H9 (cell line): ENCODE measurements at regions not wholly inside any gene's neighbourhood (a gene's known extent, or its start where the extent isn't known, plus 50 kb on each side); places are given as distances from the start of the nearest gene placed in this dataset.

ENCODE experiments used
- DNase-seq: peaks from one replicate; pipeline ENCODE4 v3.0.0-alpha.2; 2017
- H2AFZ ChIP-seq: one replicate; pipeline ENCODE4 v1.6.1; 2013; ENCODE audit warnings: mild to moderate bottlenecking, low read length, control low read depth, moderate library complexity
- H2AK5ac ChIP-seq: 2 replicates; pipeline ENCODE4 v1.6.1; 2013; ENCODE audit warnings: low read length, control low read depth, mixed read lengths; ENCODE audit not compliant: insufficient read length
- H2BK120ac ChIP-seq: one replicate; pipeline ENCODE4 v1.6.1; 2013; ENCODE audit warnings: low read depth, mild to moderate bottlenecking, low read length, control low read depth, inconsistent platforms; ENCODE audit not compliant: poor library complexity, severe bottlenecking
- H2BK12ac ChIP-seq: 2 replicates; pipeline ENCODE4 v1.6.1; 2013; ENCODE audit warnings: low read length, control low read depth, mixed read lengths, low read depth; ENCODE audit not compliant: insufficient read length
- H2BK15ac ChIP-seq: 2 replicates; pipeline ENCODE4 v1.6.1; 2013; ENCODE audit warnings: low read depth, low read length, control low read depth
- H2BK20ac ChIP-seq: one replicate; pipeline ENCODE4 v1.6.1; 2013; ENCODE audit warnings: low read depth, mild to moderate bottlenecking, low read length, control low read depth, inconsistent platforms; ENCODE audit not compliant: poor library complexity, severe bottlenecking
- H2BK5ac ChIP-seq: 2 replicates; pipeline ENCODE4 v1.6.1; 2013; ENCODE audit warnings: low read length, control low read depth, mixed read lengths; ENCODE audit not compliant: insufficient read length
- H3K14ac ChIP-seq: 2 replicates; pipeline ENCODE4 v1.6.1; 2013; ENCODE audit warnings: low read length, control low read depth; ENCODE audit not compliant: insufficient read depth
- H3K18ac ChIP-seq: 2 replicates; pipeline ENCODE4 v1.6.1; 2013; ENCODE audit warnings: low read depth, mild to moderate bottlenecking, mixed read lengths, low read length, control low read depth; ENCODE audit not compliant: insufficient read length
- H3K23ac ChIP-seq: 2 replicates; pipeline ENCODE4 v1.6.1; 2013; ENCODE audit warnings: low read length, control low read depth, mixed read lengths, low read depth; ENCODE audit not compliant: insufficient read length
- H3K23me2 ChIP-seq: 2 replicates; pipeline ENCODE4 v1.6.1; 2013; ENCODE audit warnings: low read depth, mild to moderate bottlenecking, mixed read lengths, low read length, control low read depth; ENCODE audit not compliant: insufficient read length, poor library complexity, severe bottlenecking
- H3K27ac ChIP-seq: 2 replicates; pipeline ENCODE4 v1.5.1; 2013; ENCODE audit warnings: low read length, control low read depth, mixed read lengths, low read depth; ENCODE audit not compliant: insufficient read length
- H3K27me3 ChIP-seq: 2 replicates; pipeline ENCODE4 v1.6.1; 2013; ENCODE audit warnings: low read length, control low read depth, inconsistent platforms; ENCODE audit not compliant: insufficient read depth
- H3K4ac ChIP-seq: 2 replicates; pipeline ENCODE4 v1.6.1; 2013; ENCODE audit warnings: low read depth, mild to moderate bottlenecking, control low read depth, inconsistent platforms, low read length, moderate library complexity
- H3K4me1 ChIP-seq: 2 replicates; pipeline ENCODE4 v1.6.1; 2013; ENCODE audit warnings: low read length, control low read depth, inconsistent platforms; ENCODE audit not compliant: insufficient read depth
- H3K4me2 ChIP-seq: 2 replicates; pipeline ENCODE4 v1.6.1; 2013; ENCODE audit warnings: low read length, control low read depth, mixed read lengths; ENCODE audit not compliant: insufficient read length, insufficient read depth
- H3K56ac ChIP-seq: 2 replicates; pipeline ENCODE4 v1.6.1; 2013; ENCODE audit warnings: low read depth, mild to moderate bottlenecking, mixed read lengths, low read length, control low read depth; ENCODE audit not compliant: insufficient read length
- H3K79me1 ChIP-seq: 2 replicates; pipeline ENCODE4 v1.6.1; 2013; ENCODE audit warnings: low read depth, mild to moderate bottlenecking, moderate library complexity, low read length, control low read depth, inconsistent platforms; ENCODE audit not compliant: insufficient read depth, poor library complexity, severe bottlenecking
- H3K79me2 ChIP-seq: 2 replicates; pipeline ENCODE4 v1.6.1; 2013; ENCODE audit warnings: low read length, control low read depth, inconsistent platforms; ENCODE audit not compliant: insufficient read depth
- H3K9ac ChIP-seq: 2 replicates; pipeline ENCODE4 v1.6.1; 2013; ENCODE audit warnings: low read length, control low read depth, mixed read lengths; ENCODE audit not compliant: insufficient read length; ENCODE audit errors: extremely low read depth
- H3K9me3 ChIP-seq: one replicate; pipeline ENCODE4 v1.6.1; 2013; ENCODE audit warnings: low read depth, low read length, inconsistent platforms; ENCODE audit not compliant: control insufficient read depth
- H3T11ph ChIP-seq: one replicate; pipeline ENCODE4 v1.6.1; 2013; ENCODE audit warnings: mild to moderate bottlenecking, low read length, control low read depth, inconsistent platforms
- H4K20me1 ChIP-seq: one replicate; pipeline ENCODE4 v1.6.1; 2013; ENCODE audit not compliant: control insufficient read depth, insufficient read length, insufficient read depth
- H4K5ac ChIP-seq: 2 replicates; pipeline ENCODE4 v1.6.1; 2013; ENCODE audit warnings: low read depth, mild to moderate bottlenecking, mixed read lengths, low read length, control low read depth; ENCODE audit not compliant: insufficient read length
- H4K8ac ChIP-seq: replicated peaks from 2 replicates; pipeline ENCODE4 v1.6.1; 2013; ENCODE audit warnings: low read length, control low read depth, mixed read lengths, low read depth; ENCODE audit not compliant: insufficient read length
- H4K91ac ChIP-seq: 2 replicates; pipeline ENCODE4 v1.6.1; 2013; ENCODE audit warnings: low read depth, mild to moderate bottlenecking, moderate library complexity, mixed read lengths, low read length, control low read depth; ENCODE audit not compliant: insufficient read length
- H3K27ac Mint-ChIP-seq, 3 experiments: 2 replicates in 2 of 3; 3 replicates in 1 of 3; pipeline ENCODE4 v1.8.0; 2020 to 2021; ENCODE audit warnings: mixed read lengths in 3 of 3, mild to moderate bottlenecking in 1 of 3, moderate library complexity in 1 of 3
- H3K27me3 Mint-ChIP-seq: 2 replicates; pipeline ENCODE4 v1.8.0; 2021; ENCODE audit warnings: low read depth, mild to moderate bottlenecking, moderate library complexity, mixed read lengths
- H3K36me3 Mint-ChIP-seq, 3 experiments: 2 replicates in 2 of 3; 3 replicates in 1 of 3; pipeline ENCODE4 v1.8.0; 2020 to 2021; ENCODE audit warnings: low read depth in 3 of 3, mixed read lengths in 3 of 3; ENCODE audit not compliant: insufficient read depth in 1 of 3
- H3K4me1 Mint-ChIP-seq, 2 experiments: 2 replicates each; pipeline ENCODE4 v1.8.0; 2020; ENCODE audit warnings: mixed read lengths in 2 of 2
- H3K4me3 Mint-ChIP-seq, 2 experiments: 2 replicates in 1 of 2; 3 replicates in 1 of 2; pipeline ENCODE4 v1.8.0; 2020 to 2021; ENCODE audit warnings: mild to moderate bottlenecking in 2 of 2, mixed read lengths in 2 of 2, moderate library complexity in 1 of 2
- H3K9me3 Mint-ChIP-seq, 2 experiments: 2 replicates in 1 of 2; 3 replicates in 1 of 2; pipeline ENCODE4 v1.8.0; 2020; ENCODE audit warnings: mild to moderate bottlenecking in 2 of 2, mixed read lengths in 2 of 2, moderate library complexity in 1 of 2
- whole genome bisulfite sequencing: extraction: QIAGEN DNeasy Blood & Tissue Kit; methylation state at CpG from one replicate; pipeline ENCODE4 v1.1.7; 2013; ENCODE audit warnings: missing lambda C conversion rate, low lambda C conversion rate, mixed read lengths; ENCODE audit not compliant: insufficient read length; ENCODE audit errors: extremely low coverage; 5-methylcytosine and 5-hydroxymethylcytosine counted together
- TF ChIP-seq, protein P1 (sequence below): fragments of 200-600 bp; sonication (generic); conservative IDR thresholded peaks from 3 replicates; pipeline ENCODE4 v1.8.0; 2021; ENCODE audit warnings: antibody characterized with exemption, mild to moderate bottlenecking

DNA sequence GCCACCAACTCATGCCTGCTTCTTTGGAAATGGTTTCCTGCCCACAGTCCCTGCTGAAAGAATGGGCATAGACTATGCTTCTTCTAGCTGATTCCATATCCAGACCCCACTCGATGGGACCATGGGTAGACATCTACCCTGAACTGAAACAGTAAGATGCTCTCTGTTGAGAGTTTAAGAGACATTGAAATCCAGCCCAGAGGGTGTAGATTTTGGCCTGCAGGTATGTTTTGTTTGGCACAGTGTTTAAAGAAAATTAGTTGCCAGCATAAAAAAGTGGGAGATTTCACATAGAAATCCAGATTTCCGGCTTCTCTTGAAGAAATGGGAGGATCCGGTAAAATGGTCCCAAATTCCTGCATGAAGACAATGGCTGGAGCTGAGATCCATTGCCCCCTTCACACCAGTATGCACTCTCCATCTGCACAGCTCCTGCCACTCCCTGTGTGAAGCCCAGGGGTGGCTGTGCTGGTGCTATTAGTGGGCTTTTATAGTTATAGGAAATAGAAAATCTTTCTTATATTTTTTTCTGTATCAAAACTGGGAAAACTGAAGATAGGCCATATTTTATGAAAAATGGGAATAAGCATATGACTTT is 218.1 kb downstream of the PTEN start:
- Histone ChIP-seq H2AK5ac (no peak overlapping the region), H4K5ac (no peak overlapping the region), H4K8ac (no peak overlapping the region), H3K23ac (no peak overlapping the region), H2BK12ac (no peak overlapping the region), H3T11ph (no peak overlapping the region), H3K79me2 (no peaks in the 10 kb centered on the region), H3K4me1 (no peaks in the 10 kb centered on the region; the same call in 1 of the 2 replicates), H3K9ac (no peak overlapping the region), H2BK20ac (no peak overlapping the region), H3K23me2 (no peaks in the 10 kb centered on the region), H2BK15ac (no peak overlapping the region), H3K56ac (no peak overlapping the region), H3K18ac (no peak overlapping the region), H2AFZ (no peak overlapping the region), H3K4ac (no peak overlapping the region), H3K9me3 (no peaks in the 10 kb centered on the region), H3K27ac (no peak overlapping the region), H3K27me3 (no peaks in the 10 kb centered on the region), H3K79me1 (no peaks in the 10 kb centered on the region), H2BK120ac (no peak overlapping the region), H2BK5ac (no peak overlapping the region), H4K20me1 (no peaks in the 10 kb centered on the region), H3K14ac (no peak overlapping the region), H4K91ac (no peak overlapping the region), H3K4me2 (no peak overlapping the region)
- Mint-ChIP-seq H3K4me3 (no peak overlapping the region), H3K4me1 (peaks cover 11 to 15% of the 10 kb centered on the region in 2 experiments), H3K27me3 (no peaks in the 10 kb centered on the region), H3K9me3 (no peaks in the 10 kb centered on the region), H3K36me3 (no peaks in the 10 kb centered on the region), H3K27ac (no peak overlapping the region)
- WGBS: no CpG with 5 or more reads among the region's 3 CpGs
- no peak for DNase-seq
- TF ChIP-seq, protein P1, sequence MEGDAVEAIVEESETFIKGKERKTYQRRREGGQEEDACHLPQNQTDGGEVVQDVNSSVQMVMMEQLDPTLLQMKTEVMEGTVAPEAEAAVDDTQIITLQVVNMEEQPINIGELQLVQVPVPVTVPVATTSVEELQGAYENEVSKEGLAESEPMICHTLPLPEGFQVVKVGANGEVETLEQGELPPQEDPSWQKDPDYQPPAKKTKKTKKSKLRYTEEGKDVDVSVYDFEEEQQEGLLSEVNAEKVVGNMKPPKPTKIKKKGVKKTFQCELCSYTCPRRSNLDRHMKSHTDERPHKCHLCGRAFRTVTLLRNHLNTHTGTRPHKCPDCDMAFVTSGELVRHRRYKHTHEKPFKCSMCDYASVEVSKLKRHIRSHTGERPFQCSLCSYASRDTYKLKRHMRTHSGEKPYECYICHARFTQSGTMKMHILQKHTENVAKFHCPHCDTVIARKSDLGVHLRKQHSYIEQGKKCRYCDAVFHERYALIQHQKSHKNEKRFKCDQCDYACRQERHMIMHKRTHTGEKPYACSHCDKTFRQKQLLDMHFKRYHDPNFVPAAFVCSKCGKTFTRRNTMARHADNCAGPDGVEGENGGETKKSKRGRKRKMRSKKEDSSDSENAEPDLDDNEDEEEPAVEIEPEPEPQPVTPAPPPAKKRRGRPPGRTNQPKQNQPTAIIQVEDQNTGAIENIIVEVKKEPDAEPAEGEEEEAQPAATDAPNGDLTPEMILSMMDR: no peak
